ENCODE measurements at regions not wholly inside any gene's neighbourhood (a gene's known extent, or its start where the extent isn't known, plus 50 kb on each side); places are given as distances from the start of the nearest gene placed in this dataset.

GRCh38 chr7:132044247-132044646, 487.8 kb upstream of the PODXL start:
- H3K9me3 Mint-ChIP-seq = no peaks in the 10 kb centered on the region
- DNase-seq (ENCODE audit: low read depth, low spot score) = no peak
- H3K27ac Mint-ChIP-seq (ENCODE audit: unreplicated experiment) = peak overlapping the region; percentile 21
- H3K27me3 Mint-ChIP-seq (ENCODE audit: low read depth) = peaks cover 2% of the 10 kb centered on the region
- no peaks in the 10 kb centered on the region for H3K4me1 Mint-ChIP-seq
- no peak for TF ChIP-seq CTCF (conservative IDR thresholded peaks at IDR 0.05)
- no peak overlapping the region for H3K4me3 Mint-ChIP-seq
- no peaks in the 10 kb centered on the region for H3K36me3 Mint-ChIP-seq (ENCODE audit: low read depth)

GRCh38 chr7:132041108-132041507, 484.7 kb upstream of the PODXL start:
- TF ChIP-seq CTCF (conservative IDR thresholded peaks at IDR 0.05) = no peak
- no peak for DNase-seq (ENCODE audit: low read depth, low spot score)
- Mint-ChIP-seq H3K27me3 (ENCODE audit: low read depth) (peaks cover 4% of the 10 kb centered on the region), H3K36me3 (ENCODE audit: low read depth) (no peaks in the 10 kb centered on the region), H3K4me1 (peaks cover 1% of the 10 kb centered on the region), H3K27ac (ENCODE audit: unreplicated experiment) (no peak overlapping the region), H3K4me3 (no peak overlapping the region), H3K9me3 (no peaks in the 10 kb centered on the region)

- H3K27me3 Mint-ChIP-seq (ENCODE audit: low read depth) = peaks cover 7% of the 10 kb centered on the region
- DNase-seq (ENCODE audit: low read depth, low spot score) = no peak
- H3K36me3 Mint-ChIP-seq (ENCODE audit: low read depth) = no peaks in the 10 kb centered on the region
- no peak overlapping the region for H3K4me3 Mint-ChIP-seq
- no peak overlapping the region for H3K27ac Mint-ChIP-seq (ENCODE audit: unreplicated experiment)
- peaks cover 12% of the 10 kb centered on the region for H3K4me1 Mint-ChIP-seq
- H3K9me3 Mint-ChIP-seq = no peaks in the 10 kb centered on the region
- TF ChIP-seq CTCF (conservative IDR thresholded peaks at IDR 0.05) = no peak
These were observed 479.3 kb upstream of the PODXL start for GRCh38 chr7:132035517-132036362.

- peaks cover 12% of the 10 kb centered on the region for H3K4me1 Mint-ChIP-seq
- H3K9me3 Mint-ChIP-seq = no peaks in the 10 kb centered on the region
- TF ChIP-seq CTCF (conservative IDR thresholded peaks at IDR 0.05) = no peak
- no peak for DNase-seq (ENCODE audit: low read depth, low spot score)
- H3K4me3 Mint-ChIP-seq = no peak overlapping the region
- peaks cover 9% of the 10 kb centered on the region for H3K27me3 Mint-ChIP-seq (ENCODE audit: low read depth)
- no peak overlapping the region for H3K27ac Mint-ChIP-seq (ENCODE audit: unreplicated experiment)
- H3K36me3 Mint-ChIP-seq (ENCODE audit: low read depth) = no peaks in the 10 kb centered on the region
These were observed 478.5 kb upstream of the PODXL start for GRCh38 chr7:132034748-132035416.

- Mint-ChIP-seq H3K27ac (ENCODE audit: unreplicated experiment) (no peak overlapping the region), H3K27me3 (ENCODE audit: low read depth) (peaks cover 11% of the 10 kb centered on the region), H3K9me3 (no peaks in the 10 kb centered on the region), H3K36me3 (ENCODE audit: low read depth) (no peaks in the 10 kb centered on the region), H3K4me3 (no peak overlapping the region), H3K4me1 (peaks cover 8% of the 10 kb centered on the region)
- no peak for TF ChIP-seq CTCF (conservative IDR thresholded peaks at IDR 0.05)
- no peak for DNase-seq (ENCODE audit: low read depth, low spot score)
These were observed 474.5 kb upstream of the PODXL start for GRCh38 chr7:132030883-132031282.

Measured in neural crest cell (in vitro differentiated cells).